Stimulated activated CD4-positive, alpha-beta T cell treated with anti-CD3 and anti-CD28 coated beads, Interleukin-4, amount 100 ng/mL, for 1 hour (primary cell): ENCODE measurements at regions not wholly inside any gene's neighbourhood (a gene's known extent, or its start where the extent isn't known, plus 50 kb on each side); places are given as distances from the start of the nearest gene placed in this dataset.
"Not testable (repeated sequence)": the region's sequence is repeated elsewhere in the genome, so short reads cannot be mapped to it uniquely, and the experiment has no call there.

Experiments used
- DNase-seq: peaks from one replicate; pipeline ENCODE4 v3.0.0-alpha.2; 2020

GRCh38 chr20:43404878-43405277 is 52.8 kb upstream of the SRSF6 start:
- DNase-seq: peak; percentile 37

GRCh38 chr20:43400882-43401281 is 56.8 kb upstream of the SRSF6 start:
- not testable (repeated sequence) for DNase-seq

- no peak for DNase-seq
These were observed 58.9 kb upstream of the SRSF6 start for GRCh38 chr20:43398676-43399324.

GRCh38 chr20:43397147-43397546 is 60.5 kb upstream of the SRSF6 start:
- DNase-seq: no peak

GRCh38 chr20:43393052-43393451 is 64.6 kb upstream of the SRSF6 start:
- no peak for DNase-seq

- DNase-seq: no peak
These were observed 65.1 kb upstream of the SRSF6 start for GRCh38 chr20:43392561-43392960.

- DNase-seq: peak; percentile 13
These were observed 67.7 kb upstream of the SRSF6 start for GRCh38 chr20:43389839-43390626.

- DNase-seq: no peak
These were observed 68.5 kb upstream of the SRSF6 start for GRCh38 chr20:43389211-43389610.

GRCh38 chr20:43388268-43389002 is 69.3 kb upstream of the SRSF6 start:
- no peak for DNase-seq

- DNase-seq: no peak
These were observed 70.0 kb upstream of the SRSF6 start for GRCh38 chr20:43387737-43388136.

GRCh38 chr20:43386878-43387277 is 70.8 kb upstream of the SRSF6 start:
- no peak for DNase-seq

GRCh38 chr20:43385914-43386313 is 71.8 kb upstream of the SRSF6 start:
- DNase-seq: no peak

- no peak for DNase-seq
These were observed 73.4 kb upstream of the SRSF6 start for GRCh38 chr20:43384101-43384940.

- DNase-seq: no peak
These were observed 74.5 kb upstream of the SRSF6 start for GRCh38 chr20:43383026-43383795.

- DNase-seq: not testable (repeated sequence)
These were observed 75.6 kb upstream of the SRSF6 start for GRCh38 chr20:43382135-43382534.

- DNase-seq: not testable (repeated sequence)
These were observed 76.2 kb upstream of the SRSF6 start for GRCh38 chr20:43381533-43381932.

- DNase-seq: no peak
These were observed 78.3 kb upstream of the SRSF6 start for GRCh38 chr20:43379239-43379917.

- no peak for DNase-seq
These were observed 80.9 kb upstream of the SRSF6 start for GRCh38 chr20:43376831-43377230.

GRCh38 chr20:43375591-43375990 is 82.1 kb upstream of the SRSF6 start:
- no peak for DNase-seq

GRCh38 chr20:43372051-43372450 is 85.6 kb upstream of the SRSF6 start:
- DNase-seq: no peak

- DNase-seq: no peak
These were observed 92.0 kb upstream of the SRSF6 start for GRCh38 chr20:43365691-43366090.
